ENCODE measurements at regions not wholly inside any gene's neighbourhood (a gene's known extent, or its start where the extent isn't known, plus 50 kb on each side); places are given as distances from the start of the nearest gene placed in this dataset.

DNA sequence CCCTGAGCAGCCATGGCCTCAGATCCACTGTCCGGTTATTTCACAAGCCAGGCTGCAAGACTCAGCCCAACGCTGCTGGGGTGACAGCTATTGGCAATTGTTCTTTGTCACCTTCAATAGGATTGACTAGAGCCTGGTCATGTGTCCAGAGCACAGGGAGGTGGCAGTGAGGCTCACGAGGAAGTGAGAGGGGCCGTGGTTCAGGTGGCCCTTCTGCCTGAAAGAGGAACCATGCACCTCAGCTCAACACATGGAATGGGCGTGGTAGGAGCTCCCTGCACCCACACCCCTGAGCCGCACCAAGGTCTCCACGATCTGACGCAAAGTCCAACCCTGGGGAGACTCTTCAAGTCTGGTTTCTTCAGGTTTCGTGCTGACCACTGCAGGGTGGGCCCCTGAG is 184.8 kb upstream of the CDH4 start:
- H3K36me3 ChIP-seq (ENCODE audit: control insufficient read depth in 4 of 4, insufficient read depth in 4 of 4, low read length in 4 of 4), result no peaks in the 10 kb centered on the region
- no peaks in the 10 kb centered on the region for H3K4me1 ChIP-seq (ENCODE audit: control insufficient read depth in 5 of 5, insufficient read depth in 5 of 5, low read length in 5 of 5)
- WGBS, 2 donors, result 78% methylated on average over 9 of the region's 9 CpGs
- H3K4me3 ChIP-seq, result no peak overlapping the region
- DNase-seq (no peak), ATAC-seq (ENCODE audit: insufficient read depth, low FRiP score) (no peak)
- H3K27ac ChIP-seq (ENCODE audit: low read depth in 1 of 2, low read length in 1 of 2), result no peak overlapping the region
- no peak overlapping the region for H3K9ac ChIP-seq (ENCODE audit: insufficient read depth in 1 of 2, low read length in 2 of 2)
- H3K9me3 ChIP-seq (ENCODE audit: control insufficient read depth in 4 of 4, insufficient read depth in 3 of 4, low read length in 3 of 4), result peaks cover 0 to 3% (median 0%) of the 10 kb centered on the region in 4 donors
- TF ChIP-seq, protein P1, sequence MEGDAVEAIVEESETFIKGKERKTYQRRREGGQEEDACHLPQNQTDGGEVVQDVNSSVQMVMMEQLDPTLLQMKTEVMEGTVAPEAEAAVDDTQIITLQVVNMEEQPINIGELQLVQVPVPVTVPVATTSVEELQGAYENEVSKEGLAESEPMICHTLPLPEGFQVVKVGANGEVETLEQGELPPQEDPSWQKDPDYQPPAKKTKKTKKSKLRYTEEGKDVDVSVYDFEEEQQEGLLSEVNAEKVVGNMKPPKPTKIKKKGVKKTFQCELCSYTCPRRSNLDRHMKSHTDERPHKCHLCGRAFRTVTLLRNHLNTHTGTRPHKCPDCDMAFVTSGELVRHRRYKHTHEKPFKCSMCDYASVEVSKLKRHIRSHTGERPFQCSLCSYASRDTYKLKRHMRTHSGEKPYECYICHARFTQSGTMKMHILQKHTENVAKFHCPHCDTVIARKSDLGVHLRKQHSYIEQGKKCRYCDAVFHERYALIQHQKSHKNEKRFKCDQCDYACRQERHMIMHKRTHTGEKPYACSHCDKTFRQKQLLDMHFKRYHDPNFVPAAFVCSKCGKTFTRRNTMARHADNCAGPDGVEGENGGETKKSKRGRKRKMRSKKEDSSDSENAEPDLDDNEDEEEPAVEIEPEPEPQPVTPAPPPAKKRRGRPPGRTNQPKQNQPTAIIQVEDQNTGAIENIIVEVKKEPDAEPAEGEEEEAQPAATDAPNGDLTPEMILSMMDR (IDR thresholded peaks at IDR 0.05; ENCODE audit: control extremely low read depth, extremely low read depth), result no peak
- no peaks in the 10 kb centered on the region for H3K27me3 ChIP-seq (ENCODE audit: control insufficient read depth in 3 of 3, insufficient read depth in 3 of 3, low read length in 2 of 3)

DNA sequence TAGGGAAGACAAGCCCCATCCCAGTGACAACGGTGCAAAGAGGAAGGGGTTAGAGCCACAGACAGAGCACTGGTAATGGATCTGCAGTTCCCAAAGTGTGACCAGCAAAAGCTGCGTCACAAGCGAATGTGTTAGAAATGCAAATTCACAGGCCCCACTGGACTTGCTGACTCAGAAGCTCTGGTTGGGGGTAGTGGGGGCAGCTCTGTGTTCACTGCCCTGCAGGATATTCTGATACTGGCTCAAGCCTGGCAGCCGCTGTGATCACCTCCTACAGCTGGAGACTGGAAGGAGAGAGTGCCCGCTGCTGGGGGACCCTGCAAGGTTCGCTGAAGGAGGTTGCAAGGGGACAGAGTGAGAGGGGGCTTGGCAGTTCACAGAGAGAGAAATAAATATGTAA is 179.7 kb upstream of the CDH4 start:
- no peaks in the 10 kb centered on the region for H3K4me1 ChIP-seq (ENCODE audit: control insufficient read depth in 5 of 5, insufficient read depth in 5 of 5, low read length in 5 of 5)
- H3K27ac ChIP-seq (ENCODE audit: low read depth in 1 of 2, low read length in 1 of 2), result no peak overlapping the region
- 69 to 77% methylated on average over 6 of the region's 6 CpGs for WGBS, 2 donors
- H3K9ac ChIP-seq (ENCODE audit: insufficient read depth in 1 of 2, low read length in 2 of 2), result no peak overlapping the region
- TF ChIP-seq, protein P1 (IDR thresholded peaks at IDR 0.05; ENCODE audit: control extremely low read depth, extremely low read depth), result no peak
- no peak overlapping the region for H3K4me3 ChIP-seq
- DNase-seq, result no peak
- no peaks in the 10 kb centered on the region for H3K27me3 ChIP-seq (ENCODE audit: control insufficient read depth in 3 of 3, insufficient read depth in 3 of 3, low read length in 2 of 3)
- no peaks in the 10 kb centered on the region for H3K36me3 ChIP-seq (ENCODE audit: control insufficient read depth in 4 of 4, insufficient read depth in 4 of 4, low read length in 4 of 4)
- ATAC-seq (ENCODE audit: insufficient read depth, low FRiP score), result no peak
- peaks cover 0 to 7% (median under 1%) of the 10 kb centered on the region in 4 donors for H3K9me3 ChIP-seq (ENCODE audit: control insufficient read depth in 4 of 4, insufficient read depth in 3 of 4, low read length in 3 of 4)

DNA sequence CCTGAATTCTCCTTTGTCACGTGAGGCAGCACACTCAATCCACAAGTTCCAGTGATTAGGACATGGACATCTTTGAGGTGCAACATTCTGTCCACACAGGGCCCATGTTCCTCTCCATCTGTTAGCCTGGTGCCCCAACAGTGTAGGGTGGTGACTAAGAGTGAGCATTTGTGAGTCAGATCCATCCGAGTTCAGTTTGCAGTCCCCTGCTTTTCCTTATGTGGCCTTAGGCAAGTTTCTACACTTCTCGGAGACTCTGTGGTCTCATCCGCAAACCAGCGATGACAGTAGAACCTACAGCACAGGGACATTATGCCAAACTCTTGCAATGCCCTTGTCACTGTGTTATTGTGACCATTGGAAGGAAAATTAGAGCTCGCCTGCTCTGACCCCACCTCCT is 178.7 kb upstream of the CDH4 start:
- no peak overlapping the region for H3K4me3 ChIP-seq
- no peak overlapping the region for H3K9ac ChIP-seq (ENCODE audit: insufficient read depth in 1 of 2, low read length in 2 of 2)
- H3K9me3 ChIP-seq (ENCODE audit: control insufficient read depth in 4 of 4, insufficient read depth in 3 of 4, low read length in 3 of 4), result peaks cover 0 to 12% (median 2%) of the 10 kb centered on the region in 4 donors
- no peaks in the 10 kb centered on the region for H3K27me3 ChIP-seq (ENCODE audit: control insufficient read depth in 3 of 3, insufficient read depth in 3 of 3, low read length in 2 of 3)
- no peaks in the 10 kb centered on the region for H3K36me3 ChIP-seq (ENCODE audit: control insufficient read depth in 4 of 4, insufficient read depth in 4 of 4, low read length in 4 of 4)
- no peaks in the 10 kb centered on the region for H3K4me1 ChIP-seq (ENCODE audit: control insufficient read depth in 5 of 5, insufficient read depth in 5 of 5, low read length in 5 of 5)
- ATAC-seq (ENCODE audit: insufficient read depth, low FRiP score) (no peak), DNase-seq (no peak)
- TF ChIP-seq, protein P1 (IDR thresholded peaks at IDR 0.05; ENCODE audit: control extremely low read depth, extremely low read depth), result no peak
- WGBS, 2 donors, result 90 to 91% methylated on average over 6 of the region's 6 CpGs
- H3K27ac ChIP-seq (ENCODE audit: low read depth in 1 of 2, low read length in 1 of 2), result no peak overlapping the region

DNA sequence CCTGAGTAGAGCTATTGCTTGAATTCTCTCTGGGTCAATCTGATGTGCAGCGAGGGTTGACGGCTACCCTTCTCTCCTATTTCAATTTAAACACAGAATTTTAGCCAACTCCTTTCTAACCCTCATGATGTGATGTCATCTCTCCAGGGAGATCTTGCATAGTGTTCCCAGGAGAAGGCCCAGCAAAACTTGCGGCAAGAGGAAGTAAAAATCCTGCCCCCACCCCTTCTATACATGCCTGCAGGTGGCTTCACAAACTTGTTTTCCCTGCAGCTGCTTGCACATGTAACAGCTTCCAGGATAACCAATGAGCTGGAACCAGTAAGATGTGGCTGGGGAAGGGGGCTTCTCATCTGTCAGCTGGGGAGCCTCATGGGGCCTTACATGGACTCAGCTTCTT is 169.3 kb upstream of the CDH4 start:
- peaks cover 0 to 15% (median 1%) of the 10 kb centered on the region in 4 donors for H3K9me3 ChIP-seq (ENCODE audit: control insufficient read depth in 4 of 4, insufficient read depth in 3 of 4, low read length in 3 of 4)
- TF ChIP-seq, protein P1 (IDR thresholded peaks at IDR 0.05; ENCODE audit: control extremely low read depth, extremely low read depth), result no peak
- peaks cover 0 to 2% (median 0%) of the 10 kb centered on the region in 5 donors for H3K4me1 ChIP-seq (ENCODE audit: control insufficient read depth in 5 of 5, insufficient read depth in 5 of 5, low read length in 5 of 5)
- no peaks in the 10 kb centered on the region for H3K27me3 ChIP-seq (ENCODE audit: control insufficient read depth in 3 of 3, insufficient read depth in 3 of 3, low read length in 2 of 3)
- no peak overlapping the region for H3K4me3 ChIP-seq
- DNase-seq, result no peak
- WGBS, 2 donors, result 73 to 82% methylated on average over 3 of the region's 3 CpGs
- no peak overlapping the region for H3K9ac ChIP-seq (ENCODE audit: insufficient read depth in 1 of 2, low read length in 2 of 2)
- H3K27ac ChIP-seq (ENCODE audit: low read depth in 1 of 2, low read length in 1 of 2), result no peak overlapping the region
- ATAC-seq (ENCODE audit: insufficient read depth, low FRiP score), result no peak
- no peaks in the 10 kb centered on the region for H3K36me3 ChIP-seq (ENCODE audit: control insufficient read depth in 4 of 4, insufficient read depth in 4 of 4, low read length in 4 of 4)

Measured in lung (tissue), 11 donors.